Endothelial cell of umbilical vein (primary cell): ENCODE measurements at regions not wholly inside any gene's neighbourhood (a gene's known extent, or its start where the extent isn't known, plus 50 kb on each side); places are given as distances from the start of the nearest gene placed in this dataset.

Source experiments
- BruUV-seq: library from RNA; stranded (reverse); fragments of 400-500 nt; replicated peaks from 2 replicates; lab custom pipeline; 2021; lab: Mats Ljungman, UMichigan
- CTCF ChIA-PET: fragments of 300-600, 350-600 bp; sonication (Branson Sonifier 250); formaldehyde crosslinking; loops from one replicate; lab custom pipeline; 2021; ENCODE audit warnings: antibody characterized with exemption, inconsistent platforms; lab: Charles Lee
- POLR2A ChIA-PET: fragments of 300-600, 350-600 bp; sonication (Branson Sonifier 250); formaldehyde crosslinking; loops from one replicate; lab custom pipeline; 2021; ENCODE audit warnings: antibody characterized with exemption, inconsistent platforms; lab: Charles Lee
- DNase-seq: peaks from one replicate; pipeline ENCODE4 v3.0.0-alpha.2; 2011; ENCODE audit warnings: low read depth, low spot score
- FAIRE-seq: peaks from 2 replicates; lab custom pipeline; 2011; peaks lifted over from hg19 to GRCh38; lab: Jason Lieb, UNC
- H2AFZ ChIP-seq: 2 replicates; pipeline ENCODE4 v1.6.0; 2012; ENCODE audit warnings: low read depth, low read length, control low read depth, inconsistent platforms
- H3K27ac ChIP-seq: 2 replicates; pipeline ENCODE4 v1.5.1; 2011; ENCODE audit warnings: low read depth, mild to moderate bottlenecking, control low read depth, low read length, moderate library complexity; ENCODE audit not compliant: insufficient read depth
- H3K27me3 ChIP-seq, 2 experiments: 2 replicates each; pipeline versions ENCODE4 v1.6.0 to v1.6.1; 2011; ENCODE audit warnings: low read length in 2 of 2, mixed read lengths in 1 of 2; ENCODE audit not compliant: control insufficient read depth in 2 of 2, insufficient read depth in 2 of 2
- H3K36me3 ChIP-seq, 2 experiments: 2 replicates in 1 of 2; 3 replicates in 1 of 2; pipeline ENCODE4 v1.5.1; 2011; ENCODE audit warnings: low read length in 2 of 2, mild to moderate bottlenecking in 1 of 2, moderate library complexity in 1 of 2; ENCODE audit not compliant: control insufficient read depth in 2 of 2, insufficient read depth in 2 of 2; ENCODE audit errors: extremely low read depth in 1 of 2
- H3K4me1 ChIP-seq: 3 replicates; pipeline ENCODE4 v1.5.1; 2011; ENCODE audit warnings: mild to moderate bottlenecking, low read length; ENCODE audit not compliant: control insufficient read depth, insufficient read depth; ENCODE audit errors: extremely low read depth
- H3K4me2 ChIP-seq: 2 replicates; pipeline ENCODE4 v1.6.1; 2011; ENCODE audit warnings: low read length, control low read depth, mixed read lengths; ENCODE audit not compliant: insufficient read depth
- H3K4me3 ChIP-seq, 3 experiments: fragments of 200-600 bp in 1 of 3; sonication (generic), shearing (Covaris generic) in 1 of 3; replicated peaks in 1 of 3; 2 replicates each; pipeline ENCODE4 v1.5.1; 2011 to 2016; ENCODE audit warnings: control low read depth in 3 of 3, low read length in 3 of 3, mild to moderate bottlenecking in 2 of 3, inconsistent platforms in 1 of 3, low read depth in 1 of 3, moderate library complexity in 1 of 3; ENCODE audit not compliant: insufficient read depth in 1 of 3
- H3K79me2 ChIP-seq: 2 replicates; pipeline ENCODE4 v1.6.0; 2012; ENCODE audit warnings: low read length, inconsistent platforms; ENCODE audit not compliant: control insufficient read depth, insufficient read depth
- H3K9ac ChIP-seq: replicated peaks from 2 replicates; pipeline ENCODE3; 2011; ENCODE audit warnings: low read length, control low read depth; ENCODE audit not compliant: insufficient read depth; ENCODE audit errors: extremely low read depth
- H3K9me1 ChIP-seq: replicated peaks from 3 replicates; pipeline ENCODE4 v1.6.0; 2011; ENCODE audit warnings: mild to moderate bottlenecking, low read length; ENCODE audit not compliant: control insufficient read depth, insufficient read depth; ENCODE audit errors: extremely low read depth
- H3K9me3 ChIP-seq: replicated peaks from 2 replicates; pipeline ENCODE4 v1.5.1; 2012; ENCODE audit warnings: low read length, inconsistent platforms; ENCODE audit not compliant: control insufficient read depth, insufficient read depth
- H4K20me1 ChIP-seq: replicated peaks from 2 replicates; pipeline ENCODE3; 2011; ENCODE audit warnings: mild to moderate bottlenecking, low read length; ENCODE audit not compliant: control insufficient read depth, insufficient read depth; ENCODE audit errors: extremely low read depth
- EZH2 ChIP-seq: IDR thresholded peaks from 2 replicates; pipeline ENCODE4 v1.6.1; 2012; ENCODE audit warnings: borderline replicate concordance, low read depth, mild to moderate bottlenecking, moderate library complexity, low read length, inconsistent platforms; ENCODE audit not compliant: severe bottlenecking
- FOS ChIP-seq: IDR thresholded peaks from 2 replicates; pipeline ENCODE4 v1.6.1; 2011; ENCODE audit warnings: mild to moderate bottlenecking, low read length, moderate library complexity, borderline replicate concordance; ENCODE audit not compliant: insufficient read depth
- GATA2 ChIP-seq: IDR thresholded peaks from 2 replicates; pipeline ENCODE4 v1.7.0; 2011; ENCODE audit warnings: low read depth, mild to moderate bottlenecking, moderate library complexity, mixed read lengths, low read length; ENCODE audit not compliant: insufficient read length, insufficient read depth
- JUN ChIP-seq: IDR thresholded peaks from 2 replicates; pipeline ENCODE4 v1.6.1; 2011; ENCODE audit warnings: borderline replicate concordance, low read depth; ENCODE audit not compliant: insufficient read length, insufficient read depth
- MYC ChIP-seq: IDR thresholded peaks from one replicate; pipeline ENCODE4 v1.6.1; 2011; ENCODE audit warnings: mild to moderate bottlenecking, low read depth, low read length
- POLR2A ChIP-seq: IDR thresholded peaks from 2 replicates; pipeline ENCODE4 v1.6.1; 2012; ENCODE audit warnings: low read depth, mild to moderate bottlenecking, control low read depth, low read length
- POLR2AphosphoS5 ChIP-seq: IDR thresholded peaks from 2 replicates; pipeline ENCODE4 v1.6.1; 2012; ENCODE audit warnings: low read depth, mild to moderate bottlenecking, control low read depth, low read length, moderate library complexity; ENCODE audit not compliant: insufficient read depth
- dilution Hi-C: fragments of 300-500 bp; cut with MboI; formaldehyde crosslinking; loops from one replicate; pipeline ENCODE4 v1.15.0; 2019; ENCODE audit warnings: low sequenced_read_pairs; ENCODE audit not compliant: extremely low pct_ligation_motif_present
- intact Hi-C: fragments of 100-400 bp; cut with micrococcal nuclease; formaldehyde crosslinking; loops from one replicate; pipeline ENCODE4 v1.10.0; 2022
- TF ChIP-seq, protein P1 (sequence below): IDR thresholded peaks from 2 replicates; pipeline ENCODE4 v1.6.1; 2011; ENCODE audit not compliant: insufficient read depth, insufficient read length

DNA sequence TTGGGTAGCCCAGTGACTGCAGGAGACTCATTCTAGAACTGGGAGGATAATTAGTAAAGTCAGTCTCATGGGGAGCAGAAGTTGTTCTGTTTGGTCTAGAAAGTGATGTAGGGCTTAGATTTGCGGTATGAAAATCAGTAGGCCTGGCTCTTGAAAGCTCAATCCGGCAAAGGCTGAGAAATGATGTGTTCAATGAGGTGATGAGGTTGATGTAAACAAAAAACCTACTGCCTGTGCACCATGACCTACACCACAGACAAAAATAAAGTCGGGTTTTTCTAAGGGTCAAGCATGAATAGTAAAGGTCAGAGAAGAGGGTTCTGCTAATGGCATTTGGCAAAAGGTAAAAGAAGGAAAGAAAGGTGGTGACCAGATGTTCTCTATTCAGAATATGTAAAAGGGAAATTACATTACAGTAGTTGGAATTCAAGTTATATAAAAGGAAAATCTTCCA, 80.8 kb upstream of the COL5A2 start:
- H3K9ac ChIP-seq = no peak overlapping the region
- ChIA-PET CTCF (interaction anchor here (0.8 to 2.1 kb wide), 3 partner anchors 26 to 82 kb away, joined by 3 to 19 read pairs (median 3); no protein-coding TSS in a partner anchor), POLR2A (no interaction called here)
- no peak overlapping the region for H3K4me2 ChIP-seq
- intact Hi-C loops (no loop called here), dilution Hi-C loops (no loop called here)
- no peak overlapping the region for H2AFZ ChIP-seq
- H3K27me3 ChIP-seq = no peaks in the 10 kb centered on the region
- H3K36me3 ChIP-seq = no peaks in the 10 kb centered on the region
- no peaks in the 10 kb centered on the region for H3K9me1 ChIP-seq
- no peak overlapping the region for H3K27ac ChIP-seq
- no peak for FAIRE-seq
- DNase-seq = peak; percentile 6
- H3K79me2 ChIP-seq = no peaks in the 10 kb centered on the region
- TF ChIP-seq, protein P1, sequence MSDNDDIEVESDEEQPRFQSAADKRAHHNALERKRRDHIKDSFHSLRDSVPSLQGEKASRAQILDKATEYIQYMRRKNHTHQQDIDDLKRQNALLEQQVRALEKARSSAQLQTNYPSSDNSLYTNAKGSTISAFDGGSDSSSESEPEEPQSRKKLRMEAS = no peak
- no peak for TF ChIP-seq POLR2AphosphoS5
- TF ChIP-seq EZH2 = no peak
- no peak for TF ChIP-seq GATA2
- TF ChIP-seq POLR2A = no peak
- TF ChIP-seq MYC = no peak
- peaks cover 9% of the 10 kb centered on the region for H3K4me1 ChIP-seq
- BruUV-seq = no TSS peak
- no peaks in the 10 kb centered on the region for H3K9me3 ChIP-seq
- no peaks in the 10 kb centered on the region for H4K20me1 ChIP-seq
- no peak overlapping the region for H3K4me3 ChIP-seq

DNA sequence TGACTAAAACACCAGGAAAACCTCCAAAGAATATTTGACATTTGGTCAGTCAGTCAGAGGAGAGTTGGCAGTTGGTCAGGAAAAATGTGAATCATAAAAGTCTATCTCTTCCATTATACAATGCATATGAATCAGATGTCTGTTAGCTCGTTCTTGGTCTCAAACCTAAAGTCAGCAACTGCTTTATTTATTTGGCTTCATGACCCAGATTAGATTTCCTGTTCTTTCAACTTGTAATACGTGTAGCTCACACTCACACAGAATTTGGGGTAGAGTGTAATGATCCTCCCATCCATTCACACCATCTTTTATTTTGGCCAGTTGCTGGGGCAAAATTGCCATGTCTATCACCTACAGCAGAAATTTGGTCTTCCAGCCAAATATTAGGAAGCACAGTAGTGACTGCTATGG, 81.9 kb upstream of the COL5A2 start:
- Histone ChIP-seq H3K79me2 (no peaks in the 10 kb centered on the region), H3K9me1 (no peaks in the 10 kb centered on the region), H4K20me1 (no peaks in the 10 kb centered on the region), H3K4me2 (peak overlapping the region; percentile 24), H3K27me3 (no peaks in the 10 kb centered on the region), H3K27ac (peak overlapping the region; percentile 28), H3K4me3 (no peak overlapping the region), H3K4me1 (peaks cover 9% of the 10 kb centered on the region), H3K36me3 (no peaks in the 10 kb centered on the region), H3K9ac (no peak overlapping the region), H2AFZ (peak overlapping the region; percentile 28), H3K9me3 (no peaks in the 10 kb centered on the region)
- peak; percentile 95 for DNase-seq
- intact Hi-C loops = no loop called here
- no TSS peak for BruUV-seq
- TF ChIP-seq FOS (peak; percentile 70), EZH2 (no peak), JUN (peak; percentile 35), POLR2AphosphoS5 (peak; percentile 41), MYC (no peak)
- peak; percentile 91 for FAIRE-seq
- CTCF ChIA-PET = interaction anchor here (0.7 to 2.1 kb wide), 10 partner anchors 8 to 119 kb away, joined by 3 to 19 read pairs (median 4); no protein-coding TSS in a partner anchor
- POLR2A ChIA-PET = no interaction called here
- dilution Hi-C loops = no loop called here
